ENCODE measurements at regions not wholly inside any gene's neighbourhood (a gene's known extent, or its start where the extent isn't known, plus 50 kb on each side); places are given as distances from the start of the nearest gene placed in this dataset.

DNA sequence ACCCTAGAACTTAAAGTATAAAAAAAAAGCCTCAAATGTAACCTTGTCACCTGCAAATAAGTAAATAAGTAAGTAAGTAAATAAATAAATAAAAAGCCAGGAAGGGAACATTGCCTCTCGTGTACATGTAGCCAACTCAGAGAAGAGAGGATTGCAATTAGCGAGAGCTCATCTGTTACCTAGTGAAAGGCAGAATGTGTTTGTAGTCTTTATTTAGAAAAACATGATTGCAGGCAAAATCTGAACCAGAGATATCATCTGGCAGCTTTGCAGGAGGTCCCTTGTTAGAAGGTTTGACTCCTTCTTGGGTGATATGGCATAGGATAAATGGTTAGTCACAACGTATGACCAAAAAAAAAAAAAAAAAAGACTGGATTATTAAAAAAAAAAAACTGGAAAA, 71.6 kb upstream of the SYN2 start:
- Histone ChIP-seq H3K27ac (replicated peaks) (no peak overlapping the region), H3K27me3 (ENCODE audit: insufficient read depth, poor library complexity, severe bottlenecking) (no peaks in the 10 kb centered on the region), H3K4me3 (replicated peaks; ENCODE audit: insufficient read depth, low read length) (no peak overlapping the region)
- TF ChIP-seq SPI1 (IDR thresholded peaks at IDR 0.05; ENCODE audit: borderline replicate concordance, low read depth) (no peak), GABPA (IDR thresholded peaks at IDR 0.05; ENCODE audit: low read depth) (no peak), POLR2AphosphoS5 (IDR thresholded peaks at IDR 0.05; ENCODE audit: low read depth) (no peak)
- TF ChIP-seq, protein P1, sequence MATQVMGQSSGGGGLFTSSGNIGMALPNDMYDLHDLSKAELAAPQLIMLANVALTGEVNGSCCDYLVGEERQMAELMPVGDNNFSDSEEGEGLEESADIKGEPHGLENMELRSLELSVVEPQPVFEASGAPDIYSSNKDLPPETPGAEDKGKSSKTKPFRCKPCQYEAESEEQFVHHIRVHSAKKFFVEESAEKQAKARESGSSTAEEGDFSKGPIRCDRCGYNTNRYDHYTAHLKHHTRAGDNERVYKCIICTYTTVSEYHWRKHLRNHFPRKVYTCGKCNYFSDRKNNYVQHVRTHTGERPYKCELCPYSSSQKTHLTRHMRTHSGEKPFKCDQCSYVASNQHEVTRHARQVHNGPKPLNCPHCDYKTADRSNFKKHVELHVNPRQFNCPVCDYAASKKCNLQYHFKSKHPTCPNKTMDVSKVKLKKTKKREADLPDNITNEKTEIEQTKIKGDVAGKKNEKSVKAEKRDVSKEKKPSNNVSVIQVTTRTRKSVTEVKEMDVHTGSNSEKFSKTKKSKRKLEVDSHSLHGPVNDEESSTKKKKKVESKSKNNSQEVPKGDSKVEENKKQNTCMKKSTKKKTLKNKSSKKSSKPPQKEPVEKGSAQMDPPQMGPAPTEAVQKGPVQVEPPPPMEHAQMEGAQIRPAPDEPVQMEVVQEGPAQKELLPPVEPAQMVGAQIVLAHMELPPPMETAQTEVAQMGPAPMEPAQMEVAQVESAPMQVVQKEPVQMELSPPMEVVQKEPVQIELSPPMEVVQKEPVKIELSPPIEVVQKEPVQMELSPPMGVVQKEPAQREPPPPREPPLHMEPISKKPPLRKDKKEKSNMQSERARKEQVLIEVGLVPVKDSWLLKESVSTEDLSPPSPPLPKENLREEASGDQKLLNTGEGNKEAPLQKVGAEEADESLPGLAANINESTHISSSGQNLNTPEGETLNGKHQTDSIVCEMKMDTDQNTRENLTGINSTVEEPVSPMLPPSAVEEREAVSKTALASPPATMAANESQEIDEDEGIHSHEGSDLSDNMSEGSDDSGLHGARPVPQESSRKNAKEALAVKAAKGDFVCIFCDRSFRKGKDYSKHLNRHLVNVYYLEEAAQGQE (IDR thresholded peaks at IDR 0.05; ENCODE audit: insufficient replicate concordance, low read depth): no peak
- TF ChIP-seq, protein P2, sequence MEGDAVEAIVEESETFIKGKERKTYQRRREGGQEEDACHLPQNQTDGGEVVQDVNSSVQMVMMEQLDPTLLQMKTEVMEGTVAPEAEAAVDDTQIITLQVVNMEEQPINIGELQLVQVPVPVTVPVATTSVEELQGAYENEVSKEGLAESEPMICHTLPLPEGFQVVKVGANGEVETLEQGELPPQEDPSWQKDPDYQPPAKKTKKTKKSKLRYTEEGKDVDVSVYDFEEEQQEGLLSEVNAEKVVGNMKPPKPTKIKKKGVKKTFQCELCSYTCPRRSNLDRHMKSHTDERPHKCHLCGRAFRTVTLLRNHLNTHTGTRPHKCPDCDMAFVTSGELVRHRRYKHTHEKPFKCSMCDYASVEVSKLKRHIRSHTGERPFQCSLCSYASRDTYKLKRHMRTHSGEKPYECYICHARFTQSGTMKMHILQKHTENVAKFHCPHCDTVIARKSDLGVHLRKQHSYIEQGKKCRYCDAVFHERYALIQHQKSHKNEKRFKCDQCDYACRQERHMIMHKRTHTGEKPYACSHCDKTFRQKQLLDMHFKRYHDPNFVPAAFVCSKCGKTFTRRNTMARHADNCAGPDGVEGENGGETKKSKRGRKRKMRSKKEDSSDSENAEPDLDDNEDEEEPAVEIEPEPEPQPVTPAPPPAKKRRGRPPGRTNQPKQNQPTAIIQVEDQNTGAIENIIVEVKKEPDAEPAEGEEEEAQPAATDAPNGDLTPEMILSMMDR (IDR thresholded peaks at IDR 0.05; ENCODE audit: insufficient read depth, low read length): no peak
- DNase-seq (ENCODE audit: low read depth in 1 of 2, low spot score in 1 of 2): no peak

DNA sequence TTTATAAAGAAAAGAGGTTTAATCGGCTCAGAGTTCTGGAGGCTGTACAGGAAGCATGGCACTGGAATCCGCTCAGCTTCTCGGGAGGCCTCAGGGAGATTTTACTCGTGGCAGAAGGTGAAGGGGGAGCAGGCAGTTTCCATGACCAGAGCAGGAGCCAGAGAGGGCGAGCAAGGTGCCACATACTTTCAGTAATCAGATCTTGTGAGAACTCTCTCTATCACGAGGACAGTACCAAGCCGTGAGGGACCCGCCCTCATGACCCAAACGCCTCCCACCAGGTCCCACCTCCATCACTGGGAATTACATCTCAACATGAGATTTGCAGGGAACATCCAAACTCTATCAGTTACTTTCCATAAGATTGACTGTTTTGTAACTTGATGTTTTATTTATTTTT, 70.7 kb upstream of the SYN2 start:
- TF ChIP-seq POLR2AphosphoS5 (IDR thresholded peaks at IDR 0.05; ENCODE audit: low read depth): no peak
- TF ChIP-seq, protein P2 (IDR thresholded peaks at IDR 0.05; ENCODE audit: insufficient read depth, low read length): no peak
- no peaks in the 10 kb centered on the region for H3K27me3 ChIP-seq (ENCODE audit: insufficient read depth, poor library complexity, severe bottlenecking)
- H3K27ac ChIP-seq (replicated peaks): no peak overlapping the region
- H3K4me3 ChIP-seq (replicated peaks; ENCODE audit: insufficient read depth, low read length): no peak overlapping the region
- DNase-seq (ENCODE audit: low read depth in 1 of 2, low spot score in 1 of 2): no peak

DNA sequence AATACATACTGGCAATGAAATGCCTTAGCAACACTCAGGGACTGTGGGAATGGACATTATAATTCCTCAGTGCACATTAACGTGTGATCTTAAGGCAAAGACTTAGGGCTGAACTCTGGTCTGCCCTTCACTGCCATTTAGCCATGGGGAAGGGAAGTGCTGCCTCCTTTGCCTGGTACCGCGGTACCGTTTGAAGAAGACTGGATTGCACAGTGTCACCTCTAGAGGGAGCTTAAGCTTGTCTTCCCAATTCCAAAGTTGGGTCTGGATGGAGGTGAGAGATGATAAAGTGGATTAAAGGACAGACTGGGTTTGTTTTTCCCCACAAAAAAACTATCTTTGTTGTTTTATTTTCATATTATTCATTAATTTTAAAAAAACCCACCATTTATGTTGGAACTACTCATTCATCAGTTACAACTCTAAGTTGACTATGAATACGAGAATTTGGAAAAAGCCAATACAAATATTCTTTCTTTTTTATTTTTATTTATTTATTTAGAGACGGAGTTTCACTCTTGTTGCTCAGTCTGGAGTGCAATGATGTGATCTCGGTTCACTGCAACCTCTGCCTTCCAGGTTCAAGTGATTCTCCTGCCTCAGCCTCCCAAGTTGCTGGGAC, 60.0 kb upstream of the SYN2 start:
- no peaks in the 10 kb centered on the region for H3K27me3 ChIP-seq (ENCODE audit: insufficient read depth, poor library complexity, severe bottlenecking)
- H3K4me3 ChIP-seq (replicated peaks; ENCODE audit: insufficient read depth, low read length): no peak overlapping the region
- peak; percentile 16 to 20 for DNase-seq (ENCODE audit: low read depth in 1 of 2, low spot score in 1 of 2)
- TF ChIP-seq, protein P2 (IDR thresholded peaks at IDR 0.05; ENCODE audit: insufficient read depth, low read length): no peak
- TF ChIP-seq, protein P1 (IDR thresholded peaks at IDR 0.05; ENCODE audit: insufficient replicate concordance, low read depth): no peak
- no peak for TF ChIP-seq GABPA (IDR thresholded peaks at IDR 0.05; ENCODE audit: low read depth)
- TF ChIP-seq SPI1 (IDR thresholded peaks at IDR 0.05; ENCODE audit: borderline replicate concordance, low read depth): no peak
- TF ChIP-seq POLR2AphosphoS5 (IDR thresholded peaks at IDR 0.05; ENCODE audit: low read depth): no peak
- no peak overlapping the region for H3K27ac ChIP-seq (replicated peaks)

DNA sequence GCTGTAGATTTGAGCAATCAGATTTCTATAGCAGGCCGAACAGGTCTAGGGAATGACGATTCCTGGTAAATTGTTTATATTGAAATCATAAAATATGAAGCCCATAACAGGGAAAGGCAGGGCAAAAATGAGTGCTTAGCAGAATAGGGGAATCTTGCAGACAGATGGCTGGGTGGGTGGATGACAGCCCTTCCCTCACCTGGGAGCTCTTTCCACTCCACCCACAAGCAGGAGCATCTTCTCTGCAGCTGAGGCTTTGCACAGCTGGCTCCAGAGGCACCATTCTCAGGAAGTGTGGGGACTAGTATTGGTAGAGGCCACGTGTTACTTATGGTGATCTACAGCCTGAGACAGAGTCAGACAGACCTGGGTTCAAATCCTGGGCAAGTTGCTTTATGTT, 55.9 kb upstream of the SYN2 start:
- no peak for DNase-seq (ENCODE audit: low read depth in 1 of 2, low spot score in 1 of 2)
- TF ChIP-seq SPI1 (IDR thresholded peaks at IDR 0.05; ENCODE audit: borderline replicate concordance, low read depth) (no peak), GABPA (IDR thresholded peaks at IDR 0.05; ENCODE audit: low read depth) (no peak), POLR2AphosphoS5 (IDR thresholded peaks at IDR 0.05; ENCODE audit: low read depth) (no peak)
- TF ChIP-seq, protein P1 (IDR thresholded peaks at IDR 0.05; ENCODE audit: insufficient replicate concordance, low read depth): no peak
- TF ChIP-seq, protein P2 (IDR thresholded peaks at IDR 0.05; ENCODE audit: insufficient read depth, low read length): no peak
- Histone ChIP-seq H3K27ac (replicated peaks) (no peak overlapping the region), H3K4me3 (replicated peaks; ENCODE audit: insufficient read depth, low read length) (no peak overlapping the region), H3K27me3 (ENCODE audit: insufficient read depth, poor library complexity, severe bottlenecking) (no peaks in the 10 kb centered on the region)

Measured in HL-60 (cell line).